IgD-negative memory B cell (primary cell): ENCODE measurements at regions not wholly inside any gene's neighbourhood (a gene's known extent, or its start where the extent isn't known, plus 50 kb on each side); places are given as distances from the start of the nearest gene placed in this dataset.

Experiments
- H3K27ac Mint-ChIP-seq, 3 donors: one replicate each; pipeline ENCODE4 v1.8.0; 2020 to 2022; ENCODE audit warnings: mild to moderate bottlenecking in 3 of 3, mixed read lengths in 3 of 3, moderate library complexity in 1 of 3
- H3K27me3 Mint-ChIP-seq: one replicate; pipeline ENCODE4 v1.8.0; 2021; ENCODE audit warnings: mixed read lengths
- H3K36me3 Mint-ChIP-seq: one replicate; pipeline ENCODE4 v1.8.0; 2020; ENCODE audit warnings: mild to moderate bottlenecking, mixed read lengths
- H3K4me1 Mint-ChIP-seq, 3 donors: one replicate each; pipeline ENCODE4 v1.8.0; 2020 to 2022; ENCODE audit warnings: mixed read lengths in 3 of 3, mild to moderate bottlenecking in 1 of 3
- H3K4me3 Mint-ChIP-seq, 4 donors: one replicate each; pipeline ENCODE4 v1.8.0; 2020 to 2022; ENCODE audit warnings: mild to moderate bottlenecking in 4 of 4, mixed read lengths in 4 of 4, moderate library complexity in 3 of 4
- H3K9me3 Mint-ChIP-seq, 3 donors: one replicate each; pipeline ENCODE4 v1.8.0; 2020 to 2021; ENCODE audit warnings: mixed read lengths in 3 of 3, mild to moderate bottlenecking in 1 of 3

GRCh38 chr9:118326326-118326725 lies 622.1 kb downstream of the TLR4 start:
- H3K9me3 Mint-ChIP-seq = peaks cover 0 to 4% (median 1%) of the 10 kb centered on the region in 3 donors
- H3K27me3 Mint-ChIP-seq = no peaks in the 10 kb centered on the region
- no peak overlapping the region for H3K4me3 Mint-ChIP-seq
- H3K36me3 Mint-ChIP-seq = no peaks in the 10 kb centered on the region
- H3K4me1 Mint-ChIP-seq = no peaks in the 10 kb centered on the region
- no peak overlapping the region for H3K27ac Mint-ChIP-seq

GRCh38 chr9:118330191-118330986 lies 626.2 kb downstream of the TLR4 start:
- Mint-ChIP-seq H3K27ac (no peak overlapping the region), H3K36me3 (no peaks in the 10 kb centered on the region), H3K27me3 (no peaks in the 10 kb centered on the region), H3K9me3 (peaks cover 0 to 7% (median 1%) of the 10 kb centered on the region in 3 donors), H3K4me1 (no peaks in the 10 kb centered on the region), H3K4me3 (no peak overlapping the region)

GRCh38 chr9:118331622-118332045 lies 627.4 kb downstream of the TLR4 start:
- Mint-ChIP-seq H3K9me3 (peaks cover 0 to 2% (median 1%) of the 10 kb centered on the region in 3 donors), H3K4me3 (no peak overlapping the region), H3K4me1 (no peaks in the 10 kb centered on the region), H3K36me3 (no peaks in the 10 kb centered on the region), H3K27ac (no peak overlapping the region), H3K27me3 (no peaks in the 10 kb centered on the region)

GRCh38 chr9:118336250-118336942 lies 632.2 kb downstream of the TLR4 start:
- no peak overlapping the region for H3K4me3 Mint-ChIP-seq
- no peak overlapping the region for H3K27ac Mint-ChIP-seq
- no peaks in the 10 kb centered on the region for H3K27me3 Mint-ChIP-seq
- H3K4me1 Mint-ChIP-seq = no peaks in the 10 kb centered on the region
- peaks cover 0 to 2% (median 0%) of the 10 kb centered on the region in 3 donors for H3K9me3 Mint-ChIP-seq
- H3K36me3 Mint-ChIP-seq = no peaks in the 10 kb centered on the region

- Mint-ChIP-seq H3K36me3 (no peaks in the 10 kb centered on the region), H3K4me1 (no peaks in the 10 kb centered on the region), H3K27ac (no peak overlapping the region), H3K9me3 (peaks cover 0 to 2% (median 0%) of the 10 kb centered on the region in 3 donors), H3K4me3 (no peak overlapping the region), H3K27me3 (no peaks in the 10 kb centered on the region)
These were observed 632.7 kb downstream of the TLR4 start for GRCh38 chr9:118336943-118337330.

- Mint-ChIP-seq H3K4me1 (no peaks in the 10 kb centered on the region), H3K36me3 (no peaks in the 10 kb centered on the region), H3K27ac (no peak overlapping the region), H3K27me3 (no peaks in the 10 kb centered on the region), H3K4me3 (no peak overlapping the region), H3K9me3 (peaks cover 0 to 7% (median 1%) of the 10 kb centered on the region in 3 donors)
These were observed 655.8 kb downstream of the TLR4 start for GRCh38 chr9:118360036-118360435.

GRCh38 chr9:118362123-118362522 lies 657.9 kb downstream of the TLR4 start:
- peaks cover 0 to 7% (median 1%) of the 10 kb centered on the region in 3 donors for H3K9me3 Mint-ChIP-seq
- H3K27ac Mint-ChIP-seq = no peak overlapping the region
- H3K4me1 Mint-ChIP-seq = no peaks in the 10 kb centered on the region
- no peak overlapping the region for H3K4me3 Mint-ChIP-seq
- no peaks in the 10 kb centered on the region for H3K27me3 Mint-ChIP-seq
- no peaks in the 10 kb centered on the region for H3K36me3 Mint-ChIP-seq

- H3K4me1 Mint-ChIP-seq = no peaks in the 10 kb centered on the region
- H3K36me3 Mint-ChIP-seq = no peaks in the 10 kb centered on the region
- no peak overlapping the region for H3K27ac Mint-ChIP-seq
- no peak overlapping the region for H3K4me3 Mint-ChIP-seq
- no peaks in the 10 kb centered on the region for H3K27me3 Mint-ChIP-seq
- H3K9me3 Mint-ChIP-seq = peaks cover 0 to 7% (median 1%) of the 10 kb centered on the region in 3 donors
These were observed 658.4 kb downstream of the TLR4 start for GRCh38 chr9:118362596-118362995.

GRCh38 chr9:118364266-118365106 lies 660.3 kb downstream of the TLR4 start:
- Mint-ChIP-seq H3K27ac (no peak overlapping the region), H3K27me3 (no peaks in the 10 kb centered on the region), H3K4me3 (peak overlapping the region in 1 of 4 donors; percentile 3), H3K9me3 (peaks cover 0 to 7% (median 1%) of the 10 kb centered on the region in 3 donors), H3K4me1 (no peaks in the 10 kb centered on the region), H3K36me3 (no peaks in the 10 kb centered on the region)

GRCh38 chr9:118366228-118366627 lies 662.0 kb downstream of the TLR4 start:
- Mint-ChIP-seq H3K4me1 (no peaks in the 10 kb centered on the region), H3K4me3 (no peak overlapping the region), H3K36me3 (no peaks in the 10 kb centered on the region), H3K27me3 (no peaks in the 10 kb centered on the region), H3K9me3 (peaks cover 0 to 7% (median 1%) of the 10 kb centered on the region in 3 donors), H3K27ac (no peak overlapping the region)

GRCh38 chr9:118367383-118367782 lies 663.2 kb downstream of the TLR4 start:
- H3K4me1 Mint-ChIP-seq = no peaks in the 10 kb centered on the region
- H3K4me3 Mint-ChIP-seq = no peak overlapping the region
- no peaks in the 10 kb centered on the region for H3K27me3 Mint-ChIP-seq
- H3K9me3 Mint-ChIP-seq = peaks cover 1 to 3% (median 2%) of the 10 kb centered on the region in 3 donors
- no peaks in the 10 kb centered on the region for H3K36me3 Mint-ChIP-seq
- no peak overlapping the region for H3K27ac Mint-ChIP-seq

- Mint-ChIP-seq H3K36me3 (peaks cover 5% of the 10 kb centered on the region), H3K27me3 (no peaks in the 10 kb centered on the region)
These were observed 680.4 kb downstream of the TLR4 start for GRCh38 chr9:118384531-118385100.

GRCh38 chr9:118395415-118395814 lies 691.2 kb downstream of the TLR4 start:
- H3K36me3 Mint-ChIP-seq = no peaks in the 10 kb centered on the region
- no peaks in the 10 kb centered on the region for H3K9me3 Mint-ChIP-seq
- H3K27me3 Mint-ChIP-seq = no peaks in the 10 kb centered on the region
- H3K4me1 Mint-ChIP-seq = no peaks in the 10 kb centered on the region
- H3K27ac Mint-ChIP-seq = no peak overlapping the region
- no peak overlapping the region for H3K4me3 Mint-ChIP-seq

More at GRCh38 chr9:118384531-118385100, 680.4 kb downstream of the TLR4 start:
- Mint-ChIP-seq H3K27ac (no peak overlapping the region), H3K4me3 (no peak overlapping the region), H3K9me3 (peaks cover 0 to 9% (median 1%) of the 10 kb centered on the region in 3 donors), H3K4me1 (peaks cover 0 to 3% (median 0%) of the 10 kb centered on the region in 3 donors)

GRCh38 chr9:118401546-118401945 lies 697.3 kb downstream of the TLR4 start:
- Mint-ChIP-seq H3K9me3 (no peaks in the 10 kb centered on the region), H3K27me3 (no peaks in the 10 kb centered on the region), H3K4me3 (no peak overlapping the region), H3K4me1 (no peaks in the 10 kb centered on the region), H3K36me3 (no peaks in the 10 kb centered on the region), H3K27ac (no peak overlapping the region)

- H3K27ac Mint-ChIP-seq = peak overlapping the region in 1 of 3 donors; percentile 20
- H3K27me3 Mint-ChIP-seq = peaks cover 2% of the 10 kb centered on the region
- no peaks in the 10 kb centered on the region for H3K4me1 Mint-ChIP-seq
- H3K9me3 Mint-ChIP-seq = no peaks in the 10 kb centered on the region
- no peak overlapping the region for H3K4me3 Mint-ChIP-seq
- H3K36me3 Mint-ChIP-seq = no peaks in the 10 kb centered on the region
These were observed 710.5 kb downstream of the TLR4 start for GRCh38 chr9:118414676-118415075.
